ENCODE measurements at regions not wholly inside any gene's neighbourhood (a gene's known extent, or its start where the extent isn't known, plus 50 kb on each side); places are given as distances from the start of the nearest gene placed in this dataset.

DNA sequence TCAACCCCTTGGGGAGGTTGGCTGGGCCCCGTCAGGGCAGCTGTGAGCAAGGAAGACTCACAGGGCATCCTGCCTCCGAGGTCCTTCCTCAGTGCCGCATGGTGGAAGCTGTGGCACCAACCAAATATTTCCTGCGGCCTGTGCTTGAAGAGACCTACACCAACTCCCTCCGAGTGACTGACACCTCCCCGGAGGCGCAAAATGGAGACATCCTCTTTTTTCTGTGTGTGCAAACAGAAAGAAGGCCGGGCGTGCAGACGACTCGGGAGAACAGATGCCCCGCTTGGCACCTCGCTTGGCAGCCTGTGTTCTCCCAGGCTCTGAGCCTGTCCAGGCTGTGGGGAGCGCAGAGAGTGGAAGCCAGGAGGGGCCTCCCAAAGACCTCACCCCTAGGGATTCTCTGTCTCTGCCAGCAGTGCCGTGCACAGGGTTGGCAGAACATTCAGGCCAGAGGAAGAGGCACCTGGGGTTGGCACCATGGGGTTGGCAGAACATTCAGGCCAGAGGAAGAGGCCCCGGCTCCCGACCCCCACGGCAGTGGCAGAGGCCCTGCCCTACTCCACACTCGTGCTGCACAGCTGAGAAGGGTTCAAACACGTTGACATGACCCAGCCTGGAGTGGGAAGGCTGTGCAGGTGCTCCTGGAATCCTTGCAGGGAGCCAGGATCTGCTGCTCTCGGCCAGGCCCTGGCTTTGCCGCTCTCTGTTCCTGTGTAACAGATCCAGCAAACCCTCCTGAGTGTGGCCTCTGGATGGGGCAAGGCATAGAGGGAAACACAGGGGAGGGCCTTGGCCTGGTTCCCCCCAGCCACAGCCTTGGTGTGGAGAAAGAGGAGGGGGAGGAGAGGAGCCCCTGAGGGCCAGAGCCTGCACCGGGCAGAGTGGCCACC lies 805.5 kb downstream of the BRD1 start:
- TF ChIP-seq, protein P1, sequence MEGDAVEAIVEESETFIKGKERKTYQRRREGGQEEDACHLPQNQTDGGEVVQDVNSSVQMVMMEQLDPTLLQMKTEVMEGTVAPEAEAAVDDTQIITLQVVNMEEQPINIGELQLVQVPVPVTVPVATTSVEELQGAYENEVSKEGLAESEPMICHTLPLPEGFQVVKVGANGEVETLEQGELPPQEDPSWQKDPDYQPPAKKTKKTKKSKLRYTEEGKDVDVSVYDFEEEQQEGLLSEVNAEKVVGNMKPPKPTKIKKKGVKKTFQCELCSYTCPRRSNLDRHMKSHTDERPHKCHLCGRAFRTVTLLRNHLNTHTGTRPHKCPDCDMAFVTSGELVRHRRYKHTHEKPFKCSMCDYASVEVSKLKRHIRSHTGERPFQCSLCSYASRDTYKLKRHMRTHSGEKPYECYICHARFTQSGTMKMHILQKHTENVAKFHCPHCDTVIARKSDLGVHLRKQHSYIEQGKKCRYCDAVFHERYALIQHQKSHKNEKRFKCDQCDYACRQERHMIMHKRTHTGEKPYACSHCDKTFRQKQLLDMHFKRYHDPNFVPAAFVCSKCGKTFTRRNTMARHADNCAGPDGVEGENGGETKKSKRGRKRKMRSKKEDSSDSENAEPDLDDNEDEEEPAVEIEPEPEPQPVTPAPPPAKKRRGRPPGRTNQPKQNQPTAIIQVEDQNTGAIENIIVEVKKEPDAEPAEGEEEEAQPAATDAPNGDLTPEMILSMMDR (IDR thresholded peaks at IDR 0.05; ENCODE audit: low read depth, low read length, poor library complexity, severe bottlenecking): no peak
- no peak for TF ChIP-seq EZH2phosphoT487 (IDR thresholded peaks at IDR 0.05; ENCODE audit: borderline replicate concordance, low read length)
